SKM-1 treated with dmso at 0.1 percent for 144 hours (cell line): ENCODE measurements at regions not wholly inside any gene's neighbourhood (a gene's known extent, or its start where the extent isn't known, plus 50 kb on each side); places are given as distances from the start of the nearest gene placed in this dataset.

Experiments
- DNase-seq: peaks from one replicate; lab custom pipeline; 2025; ENCODE audit not compliant: unreplicated experiment; lab: John Stamatoyannopoulos, UW

GRCh38 chr16:79769270-79769927 lies 168.9 kb upstream of the MAF start:
- no peak for DNase-seq

GRCh38 chr16:79768276-79768970 lies 167.9 kb upstream of the MAF start:
- DNase-seq: no peak

GRCh38 chr16:79767421-79768275 lies 167.1 kb upstream of the MAF start:
- DNase-seq: no peak

- DNase-seq: no peak
Observed at GRCh38 chr16:79765901-79766394, 165.4 kb upstream of the MAF start.

GRCh38 chr16:79765431-79765830 lies 164.9 kb upstream of the MAF start:
- DNase-seq: no peak

GRCh38 chr16:79764415-79765110 lies 164.0 kb upstream of the MAF start:
- no peak for DNase-seq

- DNase-seq: no peak
Observed at GRCh38 chr16:79762217-79762616, 161.7 kb upstream of the MAF start.

- DNase-seq: no peak
Observed at GRCh38 chr16:79758615-79759346, 158.2 kb upstream of the MAF start.

- DNase-seq: no peak
Observed at GRCh38 chr16:79757968-79758367, 157.4 kb upstream of the MAF start.

- no peak for DNase-seq
Observed at GRCh38 chr16:79757163-79757562, 156.6 kb upstream of the MAF start.

GRCh38 chr16:79756571-79756970 lies 156.0 kb upstream of the MAF start:
- DNase-seq: no peak

GRCh38 chr16:79754501-79754900 lies 154.0 kb upstream of the MAF start:
- no peak for DNase-seq

GRCh38 chr16:79754081-79754480 lies 153.5 kb upstream of the MAF start:
- no peak for DNase-seq

- DNase-seq: no peak
Observed at GRCh38 chr16:79753286-79753685, 152.7 kb upstream of the MAF start.

GRCh38 chr16:79752396-79752795 lies 151.9 kb upstream of the MAF start:
- DNase-seq: no peak

GRCh38 chr16:79751471-79752184 lies 151.1 kb upstream of the MAF start:
- no peak for DNase-seq

- DNase-seq: no peak
Observed at GRCh38 chr16:79750311-79750710, 149.8 kb upstream of the MAF start.

GRCh38 chr16:79748629-79749028 lies 148.1 kb upstream of the MAF start:
- no peak for DNase-seq

GRCh38 chr16:79747688-79748087 lies 147.2 kb upstream of the MAF start:
- no peak for DNase-seq

GRCh38 chr16:79740252-79740651 lies 139.7 kb upstream of the MAF start:
- DNase-seq: no peak
